GM12878 (cell line): ENCODE measurements at regions not wholly inside any gene's neighbourhood (a gene's known extent, or its start where the extent isn't known, plus 50 kb on each side); places are given as distances from the start of the nearest gene placed in this dataset.

Experiments
- ATAC-seq: fragments of 200-7000 bp; cut with Tn5 transposase; 3 replicates; pipeline ENCODE4 v1.9.1; 2020; ENCODE audit warnings: mild to moderate bottlenecking, moderate library complexity
- BruUV-seq: library from RNA; stranded (reverse); fragments of 400-500 nt; replicated peaks from 2 replicates; lab custom pipeline; 2021; lab: Mats Ljungman, UMichigan
- CTCF ChIA-PET: fragments of 300-600 bp; sonication (Branson Sonifier 250); formaldehyde crosslinking; extraction: SDS; loops from one replicate; lab custom pipeline; 2021; ENCODE audit warnings: inconsistent platforms; lab: Yijun Ruan, JAX
- POLR2A ChIA-PET: fragments of 350-600 bp; formaldehyde crosslinking; extraction: SDS; loops from one replicate; lab custom pipeline; 2021; ENCODE audit warnings: inconsistent platforms; lab: Charles Lee
- RAD21 ChIA-PET: fragments of 300-600 bp; sonication (Branson Sonifier 250); formaldehyde crosslinking; loops from one replicate; lab custom pipeline; 2023; ENCODE audit warnings: antibody characterized with exemption; ENCODE audit not compliant: unreplicated experiment; lab: Charles Lee
- SMC1A ChIA-PET: fragments of 300-600 bp; sonication (Branson Sonifier 250); formaldehyde crosslinking; loops from one replicate; lab custom pipeline; 2023; ENCODE audit not compliant: unreplicated experiment, uncharacterized antibody; lab: Charles Lee
- DNase-seq: peaks from one replicate; pipeline ENCODE4 v3.0.0-alpha.2; 2011; ENCODE audit warnings: low read depth, low spot score
- FAIRE-seq: peaks from 3 replicates; lab custom pipeline; 2011; peaks lifted over from hg19 to GRCh38; lab: Jason Lieb, UNC
- H2AFZ ChIP-seq: 2 replicates; pipeline ENCODE4 v1.6.0; 2011; ENCODE audit warnings: low read depth, low read length, control low read depth; ENCODE audit not compliant: control insufficient read depth
- H3K27ac ChIP-seq: 2 replicates; pipeline ENCODE4 v1.5.1; 2011; ENCODE audit warnings: control low read depth; ENCODE audit not compliant: control insufficient read depth, insufficient read depth
- H3K27me3 ChIP-seq, 2 experiments: replicated peaks in 1 of 2; 2 replicates each; pipeline versions ENCODE4 v1.6.0 to v1.6.1; 2011; ENCODE audit warnings: low read length in 1 of 2; ENCODE audit not compliant: control insufficient read depth in 2 of 2, insufficient read depth in 2 of 2
- H3K36me3 ChIP-seq, 2 experiments: 2 replicates each; pipeline ENCODE4 v1.5.1; 2011; ENCODE audit warnings: low read length in 1 of 2; ENCODE audit not compliant: control insufficient read depth in 2 of 2, insufficient read depth in 2 of 2
- H3K4me1 ChIP-seq: 2 replicates; pipeline ENCODE4 v1.6.1; 2011; ENCODE audit warnings: mild to moderate bottlenecking, low read length, moderate library complexity, mixed read lengths; ENCODE audit not compliant: control insufficient read depth, insufficient read depth
- H3K4me2 ChIP-seq: 2 replicates; pipeline ENCODE4 v1.6.0; 2011; ENCODE audit warnings: control low read depth; ENCODE audit not compliant: control insufficient read depth, insufficient read depth
- H3K4me3 ChIP-seq: fragments of 200-600 bp; sonication (generic); 2 replicates; pipeline ENCODE4 v1.5.1; 2016
- H3K79me2 ChIP-seq: 2 replicates; pipeline ENCODE4 v1.6.0; 2011; ENCODE audit warnings: low read length; ENCODE audit not compliant: control insufficient read depth, insufficient read depth
- H3K9ac ChIP-seq: 2 replicates; pipeline ENCODE4 v1.8.0; 2011; ENCODE audit warnings: low read length, control low read depth, mixed read lengths; ENCODE audit not compliant: control insufficient read depth, insufficient read depth
- H3K9me3 ChIP-seq: replicated peaks from 3 replicates; pipeline ENCODE4 v1.5.1; 2011; ENCODE audit warnings: mild to moderate bottlenecking, low read length; ENCODE audit not compliant: control insufficient read depth, insufficient read depth
- H4K20me1 ChIP-seq: 2 replicates; pipeline ENCODE4 v1.6.0; 2011; ENCODE audit not compliant: control insufficient read depth, insufficient read depth
- CREM ChIP-seq: IDR thresholded peaks from 2 replicates; pipeline ENCODE4 v1.6.1; 2014; ENCODE audit warnings: antibody characterized with exemption, low read depth
- KDM1A ChIP-seq: fragments of 200-600 bp; sonication (generic); IDR thresholded peaks from 2 replicates; pipeline ENCODE4 v1.6.1; 2016; ENCODE audit warnings: borderline replicate concordance
- MYC ChIP-seq: IDR thresholded peaks from 2 replicates; pipeline ENCODE4 v1.6.1; 2011; ENCODE audit warnings: mild to moderate bottlenecking, low read length, moderate library complexity, inconsistent platforms; ENCODE audit not compliant: insufficient read depth, insufficient replicate concordance, insufficient read length, severe bottlenecking
- RELB ChIP-seq: fragments of 450-650 bp; IDR thresholded peaks from 2 replicates; pipeline ENCODE4 v1.6.1; 2017; ENCODE audit warnings: low read depth, mild to moderate bottlenecking, moderate library complexity
- SIX5 ChIP-seq: IDR thresholded peaks from 2 replicates; pipeline ENCODE4 v1.6.1; 2011; ENCODE audit warnings: mild to moderate bottlenecking, low read depth, low read length, moderate library complexity; ENCODE audit not compliant: severe bottlenecking
- YBX1 ChIP-seq: fragments of 450-650 bp; IDR thresholded peaks from 2 replicates; pipeline ENCODE4 v1.6.1; 2016; ENCODE audit warnings: antibody characterized with exemption
- ZNF207 ChIP-seq: fragments of 450-650 bp; IDR thresholded peaks from 2 replicates; pipeline ENCODE4 v1.6.1; 2014; ENCODE audit warnings: antibody characterized with exemption, mild to moderate bottlenecking, borderline replicate concordance
- ZNF687 ChIP-seq: fragments of 450-650 bp; IDR thresholded peaks from 2 replicates; pipeline ENCODE4 v1.6.1; 2017; ENCODE audit warnings: mild to moderate bottlenecking, moderate library complexity
- WGBS: methylation state at CpG from one replicate; pipeline ENCODE4 v1.1.6; 2016; ENCODE audit warnings: low lambda C conversion rate; ENCODE audit not compliant: insufficient replicate concordance, insufficient coverage; ENCODE audit errors: missing lambda C conversion rate; 5-methylcytosine and 5-hydroxymethylcytosine counted together
- in situ Hi-C: fragments of 300-500 bp; cut with MboI; formaldehyde crosslinking; loops from 9 replicates; pipeline ENCODE4 v1.14.3; 2018; ENCODE audit warnings: mixed read lengths
- intact Hi-C: fragments of 100-400 bp; cut with micrococcal nuclease; formaldehyde crosslinking; loops from one replicate; pipeline ENCODE4 v1.14.2; 2022; ENCODE audit not compliant: unreplicated experiment

- TF ChIP-seq ZNF207 (no peak), KDM1A (no peak), YBX1 (no peak), CREM (no peak), RELB (no peak), MYC (no peak), SIX5 (no peak)
- TF ChIP-seq, all 136 proteins: peak for 0
Observed at GRCh38 chr12:75813072-75813471, 218.5 kb downstream of the PHLDA1 start (continued).

GRCh38 chr12:75812271-75813018 is 219.1 kb downstream of the PHLDA1 start:
- RAD21 ChIA-PET, result no interaction called here
- no peak overlapping the region; the same call in 1 of the 2 replicates for H2AFZ ChIP-seq
- no TSS peak for BruUV-seq
- no peaks in the 10 kb centered on the region for H3K36me3 ChIP-seq
- CTCF ChIA-PET, result interaction anchor here (0.6 kb wide), 1 partner anchor 350 kb away, joined by 3 read pairs; no protein-coding TSS in a partner anchor
- SMC1A ChIA-PET, result interaction anchor here (0.8 to 2.0 kb wide), 3 partner anchors 9 to 285 kb away, joined by 3 to 11 read pairs (median 3); no protein-coding TSS in a partner anchor
- WGBS, result 3% methylated on average over 9 of the region's 9 CpGs
- no peak overlapping the region for H3K4me3 ChIP-seq
- no peak overlapping the region for H3K9ac ChIP-seq
- no peak overlapping the region for H3K27ac ChIP-seq
- no peak for DNase-seq
- no peaks in the 10 kb centered on the region for H3K9me3 ChIP-seq
- FAIRE-seq, result no peak
- H3K27me3 ChIP-seq, result no peaks in the 10 kb centered on the region
- intact Hi-C loops (no loop called here), in situ Hi-C loops (no loop called here)
- POLR2A ChIA-PET, result no interaction called here
- no peak for TF ChIP-seq ZNF687
- ATAC-seq, result peak; percentile 30
- H3K4me1 ChIP-seq, result peaks cover 4% of the 10 kb centered on the region; the same call in 1 of the 2 replicates
- H3K79me2 ChIP-seq, result no peaks in the 10 kb centered on the region
- 0 out of 2 replicates have a peak overlapping the region, but pooled peaks have one; percentile 13 for H3K4me2 ChIP-seq
- no peaks in the 10 kb centered on the region for H4K20me1 ChIP-seq
